Caki2 (cell line): ENCODE measurements at regions not wholly inside any gene's neighbourhood (a gene's known extent, or its start where the extent isn't known, plus 50 kb on each side); places are given as distances from the start of the nearest gene placed in this dataset.
A peak's percentile ranks its signal among the peaks of the same experiment; 100 is the strongest.

Experiments
- DNase-seq: peaks from one replicate; pipeline ENCODE4 v3.0.0-alpha.2; 2015; ENCODE audit warnings: low read depth
- in situ Hi-C: cut with HindIII; loops from 2 replicates; pipeline ENCODE4 v1.10.0; 2016; ENCODE audit warnings: low sequenced_read_pairs, low pct_unique_long_range_greater_than_20kb, mixed read lengths

DNA sequence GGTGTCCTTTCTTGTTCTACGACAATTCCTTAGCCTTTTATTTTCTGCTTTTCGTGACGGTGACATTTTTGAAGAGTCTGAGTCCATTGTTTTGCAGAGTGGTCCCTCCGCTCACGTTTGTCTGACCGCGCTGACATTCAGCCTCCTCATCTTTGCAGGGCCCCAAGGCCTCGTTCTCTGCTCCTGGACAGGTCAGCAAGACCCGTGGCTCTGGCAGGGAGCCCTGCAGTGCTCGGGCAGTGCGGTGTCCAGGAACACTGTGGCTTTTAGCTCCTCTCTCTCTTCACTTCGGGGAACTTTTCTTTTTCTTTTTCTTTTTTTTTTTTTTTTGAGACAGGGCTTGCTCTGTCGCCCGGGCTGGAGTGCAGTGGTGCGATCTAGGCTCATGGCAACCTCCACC is 142.5 kb downstream of the DNAJB6 start:
- in situ Hi-C loops = no loop called here
- no peak for DNase-seq

DNA sequence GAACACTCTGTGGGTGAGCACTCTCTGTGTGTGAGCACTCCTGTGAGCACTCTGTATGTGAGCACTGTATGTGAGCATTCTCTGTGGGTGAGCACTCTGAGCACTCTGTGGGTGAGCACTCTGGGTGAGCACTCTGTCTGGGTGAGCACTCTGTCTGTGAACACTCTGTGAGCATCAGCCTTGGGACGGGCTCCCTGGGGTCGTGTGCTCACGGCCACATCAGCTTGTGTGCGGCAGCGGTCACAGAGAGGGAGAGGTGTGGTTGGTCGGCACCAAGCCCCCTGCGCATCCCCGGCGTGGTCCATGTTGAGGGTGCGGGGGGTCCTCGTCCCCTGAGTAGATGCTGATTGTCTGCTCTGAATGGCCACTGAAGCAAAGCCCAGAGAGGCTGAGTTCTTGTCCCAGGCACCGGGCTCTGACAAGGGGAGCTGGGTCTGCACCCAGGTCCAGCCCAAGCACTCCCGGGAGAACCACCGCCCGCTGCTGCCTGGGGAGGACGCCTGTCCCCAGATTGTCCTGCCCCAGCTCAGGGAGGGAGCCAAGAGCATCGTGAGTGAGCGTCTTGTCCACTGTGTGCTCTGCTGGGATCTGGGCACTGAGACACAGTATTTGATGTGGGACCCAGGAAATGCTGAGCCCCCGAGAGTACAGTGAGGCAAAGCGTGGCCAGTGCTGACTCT is 143.7 kb downstream of the DNAJB6 start:
- no peak for DNase-seq
- in situ Hi-C loops = no loop called here

DNA sequence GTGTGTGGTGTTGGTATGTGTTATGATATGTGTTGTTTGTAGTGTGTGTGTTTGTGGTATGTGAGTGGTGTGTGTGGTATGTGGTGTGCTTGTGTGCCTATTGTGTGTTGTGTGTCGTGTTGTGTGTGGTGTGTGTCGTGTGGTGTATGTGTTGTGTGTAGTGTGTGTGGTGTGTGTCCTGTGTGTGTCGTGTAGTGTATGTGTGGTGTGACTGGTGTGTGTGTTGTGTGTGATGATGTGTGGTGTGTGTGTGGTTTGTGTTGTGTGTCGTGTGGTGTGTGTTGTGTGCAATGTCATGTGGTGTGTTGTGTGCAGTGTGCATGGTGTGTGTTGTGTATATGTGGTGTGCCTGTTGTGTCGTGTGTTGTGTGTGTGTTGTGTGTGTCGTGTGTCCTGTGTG is 144.6 kb downstream of the DNAJB6 start:
- in situ Hi-C loops = no loop called here
- no peak for DNase-seq

DNA sequence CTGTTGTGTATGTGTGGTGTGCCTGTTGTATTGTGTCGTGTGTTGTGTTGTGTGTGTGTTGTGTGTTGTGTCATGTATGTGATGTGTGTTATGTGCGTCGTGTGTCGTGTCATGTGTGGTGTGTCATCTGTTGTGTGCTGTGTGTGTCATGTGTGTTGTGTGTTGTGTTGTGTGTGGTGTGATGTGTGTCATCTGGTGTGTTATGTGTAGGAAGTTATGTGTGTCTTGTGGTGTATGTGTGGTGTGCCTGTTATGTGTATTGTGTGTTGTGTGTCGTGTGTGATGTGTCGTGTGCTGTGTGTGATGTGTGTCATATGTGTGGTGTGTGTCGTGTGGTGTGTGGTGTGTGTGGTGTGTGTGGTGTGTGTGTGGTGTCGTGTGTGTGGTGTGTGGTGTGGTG is 145.2 kb downstream of the DNAJB6 start:
- DNase-seq = no peak
- in situ Hi-C loops = no loop called here

DNA sequence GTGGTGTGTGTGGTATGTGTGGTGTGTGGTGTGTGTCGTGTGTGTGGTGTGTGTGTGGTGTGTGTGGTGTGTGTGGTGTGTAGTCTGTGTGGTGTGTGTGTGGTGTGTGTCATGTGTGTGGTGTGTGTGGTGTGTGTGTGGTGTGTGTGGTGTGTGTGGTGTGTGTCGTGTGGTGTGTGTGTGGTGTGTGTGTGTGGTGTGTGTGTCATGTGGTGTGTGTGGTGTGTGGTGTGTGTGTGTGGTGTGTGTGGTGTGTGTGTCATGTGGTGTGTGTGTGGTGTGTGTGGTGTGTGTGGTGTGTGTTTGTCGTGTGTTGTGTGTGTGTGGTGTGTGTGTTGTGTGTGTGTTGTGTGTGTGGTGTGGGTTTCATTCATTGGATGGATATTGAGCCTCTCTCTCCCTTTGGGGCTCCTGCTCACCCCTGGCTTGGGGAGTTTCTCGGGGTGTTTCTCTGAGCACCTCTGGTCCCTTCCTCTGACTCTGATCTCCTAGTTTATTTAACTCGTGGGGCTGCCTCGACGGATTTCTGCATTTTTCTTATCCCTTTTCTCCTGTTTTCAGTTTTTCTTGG is 145.8 kb downstream of the DNAJB6 start:
- no peak for DNase-seq

DNA sequence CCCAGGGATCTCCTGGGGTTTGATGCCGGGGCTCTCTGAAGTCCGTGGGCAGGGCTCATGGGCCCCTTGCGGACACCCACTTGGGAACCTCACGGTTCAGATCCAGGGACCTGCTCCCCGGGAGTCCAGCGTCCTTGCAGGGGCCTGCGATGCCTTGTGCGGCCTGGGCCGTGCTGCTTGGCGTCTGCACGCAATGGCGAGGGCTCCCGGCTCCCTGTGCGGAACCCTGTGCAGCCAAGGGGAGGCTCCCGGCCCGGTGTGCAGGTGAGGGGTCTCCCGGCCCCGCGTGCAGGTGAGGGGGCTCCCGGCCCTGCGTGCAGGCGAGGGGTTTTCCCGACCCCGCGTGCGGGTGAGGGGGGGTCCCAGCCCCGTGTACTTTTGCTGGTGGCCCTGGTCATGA is 146.7 kb downstream of the DNAJB6 start:
- in situ Hi-C loops = no loop called here
- DNase-seq = no peak

More for the DNA sequence above, 145.8 kb downstream of the DNAJB6 start:
- in situ Hi-C loops = no loop called here

DNA sequence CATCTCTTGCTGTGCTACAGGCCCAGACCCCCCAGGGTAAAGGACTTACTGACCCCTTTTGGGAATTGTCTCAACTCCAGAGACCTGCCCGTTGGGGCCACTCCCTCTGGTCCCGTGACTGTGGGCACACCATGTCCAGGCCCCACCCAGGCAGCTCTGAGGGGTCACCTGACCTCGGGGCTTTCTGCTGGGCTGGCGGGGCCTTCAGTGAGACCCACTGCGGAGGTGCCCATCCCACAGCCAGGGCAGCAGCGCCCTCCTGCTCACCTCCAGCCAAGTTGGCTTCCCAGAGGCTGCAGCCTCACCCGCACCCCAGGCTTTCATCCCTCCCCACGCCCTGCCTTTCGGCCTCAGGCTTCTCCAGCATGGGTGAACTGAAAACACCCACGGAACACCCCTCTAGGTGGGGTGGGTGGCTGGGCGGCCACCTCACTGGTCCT is 147.2 kb downstream of the DNAJB6 start:
- DNase-seq = no peak
- in situ Hi-C loops = no loop called here

DNA sequence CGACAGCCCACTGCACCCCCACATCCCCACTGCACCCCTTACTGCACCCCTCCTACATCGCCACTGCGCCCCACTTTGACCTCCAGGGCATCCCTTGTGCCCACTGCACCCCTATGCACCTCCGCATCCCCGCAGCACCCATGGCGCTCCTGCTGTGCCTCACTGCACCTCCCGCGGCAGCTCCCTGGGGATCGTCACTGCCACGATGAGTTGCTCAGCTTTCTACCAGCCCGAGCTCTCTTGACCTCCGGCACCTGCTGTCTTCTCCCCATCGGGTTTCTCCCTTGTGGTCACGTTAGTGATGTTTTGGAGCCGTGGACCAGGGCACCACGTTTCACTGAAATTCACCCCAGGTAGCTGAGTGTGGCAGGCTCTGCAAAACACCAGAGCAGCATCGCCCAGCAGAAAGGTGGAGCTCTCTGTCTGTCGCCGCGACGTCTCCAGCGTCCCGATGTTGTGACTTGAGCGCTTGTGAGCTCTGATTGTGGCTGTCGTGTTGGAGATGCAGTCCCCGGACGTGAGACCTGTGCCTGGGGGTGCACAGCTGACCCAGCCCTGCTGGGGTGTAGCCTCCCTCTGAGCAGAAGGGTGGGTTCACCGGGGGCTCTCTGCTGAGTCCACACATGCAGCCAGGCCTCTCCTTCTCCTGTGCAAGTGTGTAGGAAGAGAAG is 147.7 kb downstream of the DNAJB6 start:
- in situ Hi-C loops = no loop called here
- no peak for DNase-seq

DNA sequence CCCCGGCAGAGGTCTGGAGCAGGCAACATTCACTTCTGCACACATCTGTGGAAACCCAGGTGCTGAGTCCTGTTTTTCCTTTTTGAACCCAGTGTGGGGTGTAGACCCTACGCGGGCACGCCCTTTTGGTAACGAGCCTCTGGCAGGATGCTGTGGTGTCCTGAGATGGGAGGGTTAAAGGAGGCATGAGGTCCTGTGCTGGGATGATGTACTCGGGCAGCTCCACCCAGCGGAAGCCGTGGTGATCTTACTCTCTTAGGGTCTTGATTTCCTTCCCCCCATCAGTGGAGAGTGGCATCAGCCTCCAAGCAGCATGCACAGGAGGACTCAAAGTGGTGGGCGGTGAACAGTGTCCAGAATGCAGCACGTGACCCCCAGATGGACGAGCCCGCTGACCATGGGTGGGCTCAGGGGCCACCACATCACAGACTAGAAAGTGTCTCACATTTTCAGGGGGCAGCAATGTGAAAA is 148.6 kb downstream of the DNAJB6 start:
- in situ Hi-C loops = no loop called here
- no peak for DNase-seq

DNA sequence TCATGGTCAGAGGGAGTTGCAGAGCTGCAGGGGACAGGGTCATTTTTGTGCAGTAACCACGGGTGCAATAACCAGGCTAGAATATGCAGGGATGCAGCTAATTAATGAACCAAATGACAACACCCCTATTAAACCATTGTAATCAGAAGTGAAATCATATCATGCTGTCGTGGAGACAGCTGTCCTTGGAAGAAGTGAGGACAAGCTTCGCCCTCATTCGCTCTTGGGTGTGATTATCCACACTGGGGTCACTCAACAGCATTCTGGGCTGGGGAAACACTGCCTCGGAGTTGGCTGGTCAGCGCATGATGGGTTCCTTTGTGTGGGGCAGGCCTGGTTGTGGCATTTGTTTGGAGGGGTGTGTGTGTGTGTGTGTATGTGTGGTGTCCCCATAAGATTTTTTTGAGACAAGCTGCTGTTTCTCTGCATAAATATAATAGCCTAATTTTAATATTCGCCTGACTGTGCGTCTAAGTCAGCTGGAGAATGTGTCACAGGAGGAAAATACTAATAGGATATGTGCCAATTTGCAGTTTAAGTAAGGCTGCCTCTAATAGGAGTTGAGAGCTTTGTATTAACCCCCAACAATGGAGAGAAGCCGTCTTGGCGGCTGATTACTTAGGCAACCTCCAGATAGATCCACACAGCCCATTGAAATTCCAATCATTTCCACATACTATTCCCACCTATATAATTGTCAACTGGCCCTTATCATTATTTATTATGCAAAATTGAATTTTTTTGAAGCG is 149.4 kb downstream of the DNAJB6 start:
- in situ Hi-C loops = no loop called here
- DNase-seq = no peak

DNA sequence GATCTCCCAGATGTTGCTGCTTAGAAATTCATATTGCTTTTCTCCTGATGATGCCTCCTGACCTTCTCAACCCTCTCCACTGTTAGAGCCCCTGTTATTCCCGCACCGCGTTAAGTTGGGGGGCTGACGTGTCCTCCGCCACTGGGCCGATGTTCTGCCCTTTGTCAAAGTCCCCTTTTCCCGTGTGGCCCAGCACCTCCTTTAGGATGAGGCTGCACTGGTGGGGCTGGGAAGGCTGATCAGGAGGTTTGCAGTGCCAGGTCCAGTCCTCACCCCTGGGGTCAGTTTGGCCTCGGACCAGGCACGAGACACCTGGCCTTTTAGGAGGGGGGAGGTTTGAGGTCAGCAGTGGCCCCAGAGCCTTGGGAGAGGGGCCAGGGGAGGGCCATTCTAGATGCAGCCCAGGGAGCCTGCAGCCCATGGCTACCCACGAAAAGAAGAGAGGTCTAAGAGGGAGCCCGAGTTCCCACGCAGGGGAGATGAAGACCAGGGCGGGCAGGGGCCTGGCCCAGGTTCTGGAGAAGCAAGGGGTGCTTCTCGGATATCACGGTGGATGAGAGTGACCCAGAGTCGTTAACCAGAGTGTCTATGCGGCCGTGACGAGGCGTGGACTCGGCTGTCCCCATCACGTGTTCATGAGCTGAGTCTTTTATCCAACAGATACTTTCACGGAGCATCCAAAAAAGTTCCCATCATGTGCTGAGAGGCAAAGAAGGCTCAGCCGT is 150.4 kb downstream of the DNAJB6 start:
- no peak for DNase-seq
- in situ Hi-C loops = no loop called here

DNA sequence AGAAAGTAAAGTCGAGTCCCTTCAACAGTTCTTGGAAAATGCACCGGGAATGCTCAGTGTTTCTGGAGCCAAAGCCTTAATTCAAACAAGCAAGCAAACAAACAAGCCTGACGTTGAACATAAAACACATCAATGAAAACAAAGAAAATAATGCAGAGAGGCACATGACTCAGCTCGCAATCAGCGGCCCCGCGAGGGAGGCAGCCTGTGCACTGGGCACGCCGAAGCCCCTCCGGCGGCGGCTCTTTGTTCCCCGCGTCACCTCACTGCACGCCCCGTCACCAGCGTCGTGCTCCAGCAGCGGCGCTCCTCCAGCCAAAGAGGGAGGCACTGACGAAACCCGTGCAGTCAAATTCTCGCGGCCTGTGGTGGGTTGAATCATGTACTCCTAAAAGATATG is 151.5 kb downstream of the DNAJB6 start:
- in situ Hi-C loops = no loop called here
- peak; percentile 21 for DNase-seq

DNA sequence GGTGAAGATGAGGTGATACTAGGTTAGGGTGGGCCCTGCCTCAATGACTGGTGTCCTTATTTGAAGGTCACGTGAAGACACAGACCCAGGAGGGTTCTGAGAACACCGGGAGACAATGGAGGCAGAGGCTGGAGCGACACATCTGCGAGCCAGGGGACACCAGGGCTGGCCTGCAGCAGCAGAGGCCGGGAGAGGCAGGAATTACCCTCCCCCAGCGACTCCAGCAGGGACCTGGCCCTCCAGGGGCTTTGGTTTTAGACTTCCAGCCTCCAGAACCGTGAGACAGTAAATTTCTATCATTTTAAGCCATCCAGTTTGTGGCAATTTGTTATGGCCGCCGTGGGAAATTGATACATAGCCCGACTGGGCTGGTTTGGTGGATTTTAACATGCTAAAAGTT is 152.2 kb downstream of the DNAJB6 start:
- in situ Hi-C loops = no loop called here
- DNase-seq = no peak
